Endothelial cell of umbilical vein (primary cell): ENCODE measurements at regions not wholly inside any gene's neighbourhood (a gene's known extent, or its start where the extent isn't known, plus 50 kb on each side); places are given as distances from the start of the nearest gene placed in this dataset.

ENCODE experiments used
- EZH2 ChIP-seq: IDR thresholded peaks from 2 replicates; pipeline ENCODE4 v1.6.1; 2012; ENCODE audit warnings: borderline replicate concordance, low read depth, mild to moderate bottlenecking, moderate library complexity, low read length, inconsistent platforms; ENCODE audit not compliant: severe bottlenecking
- POLR2AphosphoS5 ChIP-seq: IDR thresholded peaks from 2 replicates; pipeline ENCODE4 v1.6.1; 2012; ENCODE audit warnings: low read depth, mild to moderate bottlenecking, control low read depth, low read length, moderate library complexity; ENCODE audit not compliant: insufficient read depth
- TF ChIP-seq, protein P1 (sequence below), 2 donors: IDR thresholded peaks; 1 replicate in 1 of 2; 2 replicates in 1 of 2; pipeline ENCODE4 v1.5.1; 2011; ENCODE audit warnings: low read length in 2 of 2, mild to moderate bottlenecking in 2 of 2, moderate library complexity in 2 of 2, control low read depth in 1 of 2, inconsistent platforms in 1 of 2, low read depth in 1 of 2; ENCODE audit not compliant: insufficient read depth in 1 of 2; ENCODE audit errors: extremely low read depth in 1 of 2

DNA sequence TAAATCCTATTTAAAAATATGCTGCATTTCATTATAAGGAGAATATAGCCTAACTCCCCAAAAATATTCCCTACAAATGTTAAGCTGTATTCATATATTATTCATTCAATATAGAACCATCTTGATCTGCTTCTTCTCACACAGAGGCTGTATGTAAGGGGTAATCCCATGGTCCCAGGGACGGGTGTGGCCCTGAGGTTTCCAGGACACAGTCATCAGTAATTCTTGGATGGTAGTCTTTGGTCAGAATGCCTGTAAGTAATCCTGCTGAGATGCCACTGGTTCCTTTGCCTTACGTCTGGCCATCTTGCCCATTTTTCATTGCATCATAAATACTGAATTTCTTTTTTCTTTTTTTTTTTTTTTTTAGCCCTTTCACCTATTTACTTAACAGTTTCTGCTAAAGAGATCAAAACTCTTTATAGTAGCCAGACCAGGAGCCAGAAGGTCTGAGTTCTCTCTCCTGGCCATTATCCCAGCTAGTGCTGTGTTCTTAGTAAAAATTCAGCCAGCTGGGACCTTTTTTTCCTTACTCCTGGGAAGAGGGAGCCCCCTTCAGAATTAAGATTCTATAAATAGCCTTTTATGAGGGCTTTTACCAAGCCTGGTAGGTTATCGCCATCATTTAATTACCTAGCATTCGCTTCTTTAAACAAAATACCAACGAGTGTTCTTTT lies 134.9 kb downstream of the SOX11 start:
- TF ChIP-seq POLR2AphosphoS5 (no peak), EZH2 (no peak)
- TF ChIP-seq, protein P1, sequence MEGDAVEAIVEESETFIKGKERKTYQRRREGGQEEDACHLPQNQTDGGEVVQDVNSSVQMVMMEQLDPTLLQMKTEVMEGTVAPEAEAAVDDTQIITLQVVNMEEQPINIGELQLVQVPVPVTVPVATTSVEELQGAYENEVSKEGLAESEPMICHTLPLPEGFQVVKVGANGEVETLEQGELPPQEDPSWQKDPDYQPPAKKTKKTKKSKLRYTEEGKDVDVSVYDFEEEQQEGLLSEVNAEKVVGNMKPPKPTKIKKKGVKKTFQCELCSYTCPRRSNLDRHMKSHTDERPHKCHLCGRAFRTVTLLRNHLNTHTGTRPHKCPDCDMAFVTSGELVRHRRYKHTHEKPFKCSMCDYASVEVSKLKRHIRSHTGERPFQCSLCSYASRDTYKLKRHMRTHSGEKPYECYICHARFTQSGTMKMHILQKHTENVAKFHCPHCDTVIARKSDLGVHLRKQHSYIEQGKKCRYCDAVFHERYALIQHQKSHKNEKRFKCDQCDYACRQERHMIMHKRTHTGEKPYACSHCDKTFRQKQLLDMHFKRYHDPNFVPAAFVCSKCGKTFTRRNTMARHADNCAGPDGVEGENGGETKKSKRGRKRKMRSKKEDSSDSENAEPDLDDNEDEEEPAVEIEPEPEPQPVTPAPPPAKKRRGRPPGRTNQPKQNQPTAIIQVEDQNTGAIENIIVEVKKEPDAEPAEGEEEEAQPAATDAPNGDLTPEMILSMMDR (IDR thresholded peaks at IDR 0.05; ENCODE audit: extremely low read depth in 1 of 2, insufficient read depth in 1 of 2, low read depth in 1 of 2, low read length in 2 of 2) = no peak
